IMR-90 (cell line): ENCODE measurements at regions not wholly inside any gene's neighbourhood (a gene's known extent, or its start where the extent isn't known, plus 50 kb on each side); places are given as distances from the start of the nearest gene placed in this dataset.

Experiments used
- POLR2A ChIP-seq: IDR thresholded peaks from 2 replicates; pipeline ENCODE4 v1.6.1; 2012; ENCODE audit warnings: mild to moderate bottlenecking, low read depth, low read length
- RAD21 ChIP-seq: IDR thresholded peaks from 2 replicates; pipeline ENCODE4 v1.6.1; 2012; ENCODE audit warnings: low read length, improper control_type of control experiment

DNA sequence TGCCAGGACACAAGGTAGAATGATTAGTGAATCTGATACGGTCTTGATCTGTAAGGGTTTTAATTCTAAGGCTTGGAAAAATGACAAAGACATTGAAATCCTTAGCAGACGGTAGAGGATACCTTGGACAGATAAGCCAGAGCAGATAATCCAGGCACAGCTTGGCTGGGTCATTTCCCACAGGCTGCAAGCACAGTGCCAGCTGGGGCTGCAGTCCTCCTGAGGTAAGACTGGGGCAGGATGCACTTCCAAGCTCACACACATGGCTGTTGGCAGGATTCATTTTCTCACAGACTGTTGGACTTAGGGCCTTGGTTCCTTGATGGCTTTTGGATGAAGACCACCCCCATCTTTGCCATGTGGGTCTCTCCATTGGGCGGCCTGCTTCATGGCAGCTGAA, 63.2 kb upstream of the BMPER start:
- TF ChIP-seq POLR2A (no peak), RAD21 (no peak)
